HCT116 (cell line): ENCODE measurements at regions not wholly inside any gene's neighbourhood (a gene's known extent, or its start where the extent isn't known, plus 50 kb on each side); places are given as distances from the start of the nearest gene placed in this dataset.
"Not testable (repeated sequence)": the region's sequence is repeated elsewhere in the genome, so short reads cannot be mapped to it uniquely, and the experiment has no call there.

Experiments used
- ATAC-seq: fragments of 200-7000 bp; cut with Tn5 transposase; 2 replicates; pipeline ENCODE4 v1.9.1; 2020; ENCODE audit warnings: mild to moderate bottlenecking, moderate library complexity
- BruUV-seq: library from RNA; stranded (reverse); fragments of 400-500 nt; replicated peaks from 2 replicates; lab custom pipeline; 2021; lab: Mats Ljungman, UMichigan
- CTCF ChIA-PET: fragments of 300-600 bp; sonication (Branson Sonifier 250); formaldehyde crosslinking; loops from one replicate; lab custom pipeline; 2021; ENCODE audit warnings: antibody characterized with exemption; lab: Charles Lee
- POLR2A ChIA-PET: fragments of 300-600, 350-600 bp; sonication (Branson Sonifier 250); formaldehyde crosslinking; loops from one replicate; lab custom pipeline; 2021; ENCODE audit warnings: antibody characterized with exemption; lab: Charles Lee
- RAD21 ChIA-PET, 2 experiments: fragments of 300-600 bp; sonication (Branson Sonifier 250); formaldehyde crosslinking; loops; one replicate each; lab custom pipeline; 2023; ENCODE audit warnings: low total read pairs in 2 of 2; ENCODE audit not compliant: uncharacterized antibody in 2 of 2, unreplicated experiment in 2 of 2, low non-redundant PET in 1 of 2; lab: Charles Lee
- DNase-seq: peaks from one replicate; pipeline ENCODE4 v3.0.0-alpha.2; 2010; ENCODE audit warnings: low read depth, low spot score
- H2AFZ ChIP-seq: fragments of 200-600 bp; shearing (Covaris generic), sonication (generic); 2 replicates; pipeline ENCODE4 v1.6.1; 2017; ENCODE audit warnings: low read depth, mixed run types, mixed read lengths, antibody characterized with exemption, low read length; ENCODE audit not compliant: poor library complexity, severe bottlenecking
- H3K27ac ChIP-seq: 2 replicates; pipeline ENCODE4 v1.5.1; 2012; ENCODE audit warnings: low read depth, low read length
- H3K27me3 ChIP-seq: fragments of 200-600 bp; sonication (generic); 2 replicates; pipeline ENCODE4 v1.6.1; 2016; ENCODE audit warnings: mixed run types, low read length, mixed read lengths; ENCODE audit not compliant: insufficient read depth
- H3K36me3 ChIP-seq, 2 experiments: fragments of 200-500 bp in 1 of 2; fragments of 200-600 bp in 1 of 2; sonication (Bioruptor generic) in 1 of 2; sonication (generic) in 1 of 2; 2 replicates each; pipeline versions ENCODE4 v1.5.1 to v1.6.1; 2014 to 2016; ENCODE audit warnings: low read length in 2 of 2, inconsistent platforms in 1 of 2, mixed read lengths in 1 of 2, mixed run types in 1 of 2; ENCODE audit not compliant: insufficient read depth in 2 of 2, control insufficient read depth in 1 of 2
- H3K4me1 ChIP-seq, 2 experiments: fragments of 200-600 bp in 1 of 2; sonication (generic) in 1 of 2; 2 replicates each; pipeline versions ENCODE4 v1.5.1 to v1.6.1; 2012 to 2017; ENCODE audit warnings: low read length in 2 of 2, inconsistent platforms in 1 of 2, mild to moderate bottlenecking in 1 of 2, mixed read lengths in 1 of 2, mixed run types in 1 of 2, moderate library complexity in 1 of 2; ENCODE audit not compliant: insufficient read depth in 2 of 2, control insufficient read depth in 1 of 2
- H3K4me2 ChIP-seq: fragments of 200-600 bp; sonication (generic); 2 replicates; pipeline ENCODE4 v1.6.1; 2017; ENCODE audit warnings: mixed run types, low read length, mixed read lengths
- H3K4me3 ChIP-seq, 2 experiments: fragments of 200-600 bp in 1 of 2; sonication (generic) in 1 of 2; replicated peaks in 1 of 2; 2 replicates each; pipeline ENCODE4 v1.5.1; 2011 to 2016; ENCODE audit warnings: low read length in 2 of 2, control low read depth in 1 of 2, low read depth in 1 of 2, mild to moderate bottlenecking in 1 of 2, mixed read lengths in 1 of 2, mixed run types in 1 of 2
- H3K79me2 ChIP-seq: fragments of 200-600 bp; sonication (generic); 2 replicates; pipeline ENCODE4 v1.6.1; 2017; ENCODE audit warnings: mild to moderate bottlenecking, mixed run types, low read length, moderate library complexity, mixed read lengths; ENCODE audit not compliant: insufficient read depth
- H3K9ac ChIP-seq: fragments of 200-600 bp; sonication (generic); 2 replicates; pipeline ENCODE4 v1.6.1; 2016; ENCODE audit warnings: low read length, mixed read lengths
- H3K9me2 ChIP-seq: fragments of 200-600 bp; sonication (generic), shearing (Covaris generic); 2 replicates; pipeline ENCODE4 v1.6.1; 2017; ENCODE audit warnings: mixed run types, mild to moderate bottlenecking, moderate library complexity; ENCODE audit not compliant: insufficient read depth
- H3K9me3 ChIP-seq, 2 experiments: fragments of 200-500 bp in 1 of 2; fragments of 200-600 bp in 1 of 2; sonication (Bioruptor generic) in 1 of 2; sonication (generic) in 1 of 2; 2 replicates each; pipeline ENCODE4 v1.6.1; 2014 to 2017; ENCODE audit warnings: low read length in 2 of 2, mixed read lengths in 2 of 2, inconsistent platforms in 1 of 2, low read depth in 1 of 2, mild to moderate bottlenecking in 1 of 2, mixed run types in 1 of 2, moderate library complexity in 1 of 2; ENCODE audit not compliant: control insufficient read depth in 1 of 2, insufficient read depth in 1 of 2
- H4K20me1 ChIP-seq: fragments of 200-600 bp; sonication (generic), shearing (Covaris generic); 2 replicates; pipeline ENCODE4 v1.6.1; 2017; ENCODE audit warnings: mixed run types, mild to moderate bottlenecking, moderate library complexity; ENCODE audit not compliant: insufficient read depth
- CBX3 ChIP-seq: IDR thresholded peaks from 2 replicates; pipeline ENCODE4 v1.6.1; 2012; ENCODE audit warnings: low read depth
- CEBPB ChIP-seq: IDR thresholded peaks from 2 replicates; pipeline ENCODE4 v1.6.1; 2012; ENCODE audit warnings: low read depth
- CTCF ChIP-seq, 3 experiments: fragments of 200-600 bp in 1 of 3; sonication (generic) in 1 of 3; IDR thresholded peaks in 2 of 3; conservative IDR thresholded peaks in 1 of 3; 2 replicates each; pipeline ENCODE4 v1.5.1; 2012 to 2017; ENCODE audit warnings: low read depth in 2 of 3, low read length in 2 of 3, antibody characterized with exemption in 1 of 3, borderline replicate concordance in 1 of 3, control low read depth in 1 of 3, mild to moderate bottlenecking in 1 of 3, mixed read lengths in 1 of 3, mixed run types in 1 of 3, moderate library complexity in 1 of 3; ENCODE audit not compliant: insufficient read depth in 1 of 3
- ELF1 ChIP-seq: IDR thresholded peaks from 2 replicates; pipeline ENCODE4 v1.6.1; 2012; ENCODE audit warnings: low read depth, borderline replicate concordance
- EZH2 ChIP-seq: fragments of 200-600 bp; sonication (generic); IDR thresholded peaks from 2 replicates; pipeline ENCODE4 v1.6.1; 2017; ENCODE audit warnings: antibody characterized with exemption, mixed run types
- EZH2phosphoT487 ChIP-seq: fragments of 200-600 bp; IDR thresholded peaks from 2 replicates; pipeline ENCODE4 v1.6.1; 2018; ENCODE audit warnings: antibody characterized with exemption, borderline replicate concordance
- FOSL1 ChIP-seq: IDR thresholded peaks from 2 replicates; pipeline ENCODE4 v1.6.1; 2012; ENCODE audit warnings: low read depth
- JUND ChIP-seq: IDR thresholded peaks from 2 replicates; pipeline ENCODE4 v1.6.1; 2012
- POLR2A ChIP-seq: IDR thresholded peaks from 2 replicates; pipeline ENCODE4 v1.7.0; 2011; ENCODE audit warnings: borderline replicate concordance; ENCODE audit not compliant: insufficient read depth, insufficient read length; ENCODE audit errors: extremely low read depth
- POLR2AphosphoS5 ChIP-seq: IDR thresholded peaks from 2 replicates; pipeline ENCODE4 v1.6.1; 2011; ENCODE audit warnings: mild to moderate bottlenecking, low read depth, low read length, moderate library complexity
- RAD21 ChIP-seq: IDR thresholded peaks from 2 replicates; pipeline ENCODE4 v1.6.1; 2012; ENCODE audit warnings: low read depth, mild to moderate bottlenecking
- SIN3A ChIP-seq: IDR thresholded peaks from 2 replicates; pipeline ENCODE4 v1.6.1; 2012; ENCODE audit warnings: low read depth
- SP1 ChIP-seq: IDR thresholded peaks from 2 replicates; pipeline ENCODE4 v1.6.1; 2012; ENCODE audit warnings: low read depth
- TCF7L2 ChIP-seq: IDR thresholded peaks from 2 replicates; pipeline ENCODE4 v1.7.0; 2011; ENCODE audit warnings: borderline replicate concordance, inconsistent platforms; ENCODE audit not compliant: insufficient read depth, insufficient read length; ENCODE audit errors: extremely low read depth
- YY1 ChIP-seq: IDR thresholded peaks from 2 replicates; pipeline ENCODE4 v1.6.1; 2011; ENCODE audit warnings: low read length, low read depth, moderate library complexity, mild to moderate bottlenecking; ENCODE audit not compliant: insufficient replicate concordance; ENCODE audit errors: extremely low read depth
- ZFX ChIP-seq: fragments of 450-650 bp; IDR thresholded peaks from 2 replicates; pipeline ENCODE4 v1.6.1; 2017
- ZNF274 ChIP-seq: fragments of 200-500 bp; sonication (Bioruptor generic); IDR thresholded peaks from 2 replicates; pipeline ENCODE4 v1.6.1; 2014; ENCODE audit warnings: mild to moderate bottlenecking, low read depth, low read length, inconsistent platforms
- intact Hi-C: fragments of 100-400 bp; cut with micrococcal nuclease; formaldehyde crosslinking; loops from 2 replicates; pipeline ENCODE4 v1.10.0; 2022
- TF ChIP-seq, protein P1 (sequence below): IDR thresholded peaks from 2 replicates; pipeline ENCODE4 v1.6.1; 2012
- TF ChIP-seq, protein P2 (sequence below): IDR thresholded peaks from 2 replicates; pipeline ENCODE4 v1.6.1; 2011; ENCODE audit warnings: mild to moderate bottlenecking, low read length, moderate library complexity; ENCODE audit not compliant: insufficient replicate concordance; ENCODE audit errors: extremely low read depth
- TF ChIP-seq, protein P3 (sequence below): IDR thresholded peaks from 2 replicates; pipeline ENCODE4 v1.6.1; 2012

DNA sequence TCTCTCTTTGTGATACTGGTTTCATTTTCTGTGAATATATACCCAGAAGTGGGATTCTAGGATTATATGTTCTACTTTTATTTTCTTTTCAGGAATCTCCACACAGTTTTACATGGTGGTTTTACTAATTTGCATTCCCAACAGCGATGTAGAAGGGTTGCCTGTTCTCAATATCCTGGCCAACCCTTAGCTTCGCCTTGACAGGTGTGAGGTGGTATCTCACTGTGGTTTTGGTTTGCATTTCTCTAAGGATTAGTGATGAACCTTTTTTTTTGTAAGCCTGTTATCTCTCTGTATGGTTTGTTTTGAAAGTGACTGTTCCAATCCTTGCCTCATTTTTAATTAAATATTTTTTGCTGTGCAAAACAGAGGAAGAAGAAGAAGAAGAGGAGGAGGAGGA is 937.7 kb downstream of the CDH8 start:
- Histone ChIP-seq H3K4me1 (no peaks in the 10 kb centered on the region), H3K79me2 (no peaks in the 10 kb centered on the region), H3K4me2 (no peak overlapping the region), H2AFZ (no peak overlapping the region), H3K27ac (no peak overlapping the region), H3K9me2 (no peaks in the 10 kb centered on the region), H3K4me3 (no peak overlapping the region), H3K9me3 (peaks cover 7 to 16% of the 10 kb centered on the region in 2 experiments; a peak in 2 of 4 replicates), H4K20me1 (no peaks in the 10 kb centered on the region), H3K27me3 (no peaks in the 10 kb centered on the region), H3K9ac (no peak overlapping the region), H3K36me3 (no peaks in the 10 kb centered on the region)
- DNase-seq (no peak), ATAC-seq (no peak)
- ChIA-PET POLR2A (no interaction called here), RAD21 (no interaction called here), CTCF (no interaction called here)
- no TSS peak for BruUV-seq
- TF ChIP-seq, protein P1, sequence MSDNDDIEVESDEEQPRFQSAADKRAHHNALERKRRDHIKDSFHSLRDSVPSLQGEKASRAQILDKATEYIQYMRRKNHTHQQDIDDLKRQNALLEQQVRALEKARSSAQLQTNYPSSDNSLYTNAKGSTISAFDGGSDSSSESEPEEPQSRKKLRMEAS = no peak
- no peak for TF ChIP-seq SIN3A
- no peak for TF ChIP-seq SP1
- TF ChIP-seq EZH2 = no peak
- no peak for TF ChIP-seq JUND
- no peak for TF ChIP-seq FOSL1
- TF ChIP-seq, protein P2, sequence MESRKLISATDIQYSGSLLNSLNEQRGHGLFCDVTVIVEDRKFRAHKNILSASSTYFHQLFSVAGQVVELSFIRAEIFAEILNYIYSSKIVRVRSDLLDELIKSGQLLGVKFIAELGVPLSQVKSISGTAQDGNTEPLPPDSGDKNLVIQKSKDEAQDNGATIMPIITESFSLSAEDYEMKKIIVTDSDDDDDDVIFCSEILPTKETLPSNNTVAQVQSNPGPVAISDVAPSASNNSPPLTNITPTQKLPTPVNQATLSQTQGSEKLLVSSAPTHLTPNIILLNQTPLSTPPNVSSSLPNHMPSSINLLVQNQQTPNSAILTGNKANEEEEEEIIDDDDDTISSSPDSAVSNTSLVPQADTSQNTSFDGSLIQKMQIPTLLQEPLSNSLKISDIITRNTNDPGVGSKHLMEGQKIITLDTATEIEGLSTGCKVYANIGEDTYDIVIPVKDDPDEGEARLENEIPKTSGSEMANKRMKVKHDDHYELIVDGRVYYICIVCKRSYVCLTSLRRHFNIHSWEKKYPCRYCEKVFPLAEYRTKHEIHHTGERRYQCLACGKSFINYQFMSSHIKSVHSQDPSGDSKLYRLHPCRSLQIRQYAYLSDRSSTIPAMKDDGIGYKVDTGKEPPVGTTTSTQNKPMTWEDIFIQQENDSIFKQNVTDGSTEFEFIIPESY = no peak
- TF ChIP-seq ZNF274 = no peak
- no peak for TF ChIP-seq TCF7L2
- TF ChIP-seq ELF1 = no peak
- no peak for TF ChIP-seq CEBPB
- no peak for TF ChIP-seq RAD21
- no peak for TF ChIP-seq YY1
- no peak for TF ChIP-seq POLR2A
- no peak for TF ChIP-seq POLR2AphosphoS5
- TF ChIP-seq, protein P3, sequence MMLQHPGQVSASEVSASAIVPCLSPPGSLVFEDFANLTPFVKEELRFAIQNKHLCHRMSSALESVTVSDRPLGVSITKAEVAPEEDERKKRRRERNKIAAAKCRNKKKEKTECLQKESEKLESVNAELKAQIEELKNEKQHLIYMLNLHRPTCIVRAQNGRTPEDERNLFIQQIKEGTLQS = no peak
- TF ChIP-seq EZH2phosphoT487 = no peak
- TF ChIP-seq ZFX = no peak
- TF ChIP-seq CBX3 = no peak
- no peak for TF ChIP-seq CTCF (IDR thresholded peaks at IDR 0.05 in 2 of 3, conservative IDR thresholded peaks at IDR 0.05 in 1 of 3; ENCODE audit: borderline replicate concordance in 1 of 3, insufficient read depth in 1 of 3, low read depth in 2 of 3, low read length in 2 of 3)
- intact Hi-C loops = no loop called here

DNA sequence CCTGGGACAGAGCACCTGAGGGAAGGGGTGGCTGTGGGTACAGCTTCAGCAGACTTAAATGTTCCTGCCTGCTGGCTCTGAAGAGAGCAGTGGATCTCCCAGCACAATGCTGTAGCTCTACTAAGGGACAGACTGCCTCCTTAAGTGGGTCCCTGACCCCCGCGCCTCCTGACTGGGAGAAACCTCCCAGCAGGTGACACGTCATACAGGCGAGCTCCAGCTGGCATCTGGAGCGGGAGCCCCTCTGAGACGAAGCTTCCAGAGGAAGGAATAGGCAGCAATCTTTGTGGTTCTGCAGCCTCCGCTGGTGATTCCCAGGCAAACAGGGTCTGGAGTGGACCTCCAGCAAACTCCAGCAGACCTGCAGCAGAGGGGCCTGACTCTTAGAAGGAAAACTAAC is 944.9 kb downstream of the CDH8 start:
- H3K27ac ChIP-seq, H3K4me3 ChIP-seq, H3K27me3 ChIP-seq, H3K36me3 ChIP-seq, H3K9me2 ChIP-seq, H3K9me3 ChIP-seq, BruUV-seq, H3K4me1 ChIP-seq, intact Hi-C loops, CTCF ChIA-PET, H3K9ac ChIP-seq, ATAC-seq, H2AFZ ChIP-seq, POLR2A ChIA-PET, H3K79me2 ChIP-seq, DNase-seq, H4K20me1 ChIP-seq, H3K4me2 ChIP-seq, RAD21 ChIA-PET: not testable (repeated sequence)
